ENCODE measurements at regions not wholly inside any gene's neighbourhood (a gene's known extent, or its start where the extent isn't known, plus 50 kb on each side); places are given as distances from the start of the nearest gene placed in this dataset.

DNA sequence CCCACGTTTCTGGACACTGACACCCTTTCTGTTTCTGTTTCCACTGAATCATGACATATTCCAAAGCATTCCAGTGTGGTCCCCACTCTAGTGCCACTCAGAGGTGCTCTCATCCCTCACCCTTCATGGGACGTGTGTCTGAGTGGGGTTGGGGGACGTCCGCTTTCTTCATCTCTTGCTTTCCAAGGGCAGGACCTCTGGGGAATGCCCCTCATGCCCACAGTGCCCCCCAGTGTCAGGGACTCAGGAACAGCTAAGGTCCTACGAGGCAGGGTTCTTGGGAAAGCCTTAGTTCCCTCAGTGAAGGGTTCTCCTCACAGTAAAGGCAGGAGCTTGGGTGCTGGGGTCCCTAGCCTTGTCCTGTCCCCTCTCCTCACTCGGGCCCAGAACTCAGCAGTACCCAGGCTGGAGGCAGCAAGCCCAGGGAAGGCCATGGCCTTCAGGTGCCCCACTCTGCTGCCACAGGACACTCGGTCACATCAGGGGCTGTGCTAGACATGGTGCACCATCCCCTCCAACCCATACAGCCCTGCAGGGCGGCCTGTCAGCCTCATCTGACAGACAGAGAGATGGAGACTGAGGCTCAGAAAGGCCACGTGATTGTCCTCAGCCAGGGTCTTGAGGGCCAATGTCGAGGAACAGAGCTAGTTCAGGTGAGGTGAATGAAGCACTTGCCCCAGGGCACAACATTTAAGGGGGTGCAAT lies 261.0 kb downstream of the TLE3 start:
- TF ChIP-seq NR1H2 (CRISPR knock-in tag; IDR thresholded peaks at IDR 0.05) = no peak
- no peak for TF ChIP-seq CREB1 (CRISPR knock-in tag; IDR thresholded peaks at IDR 0.05)
- TF ChIP-seq, protein P1, sequence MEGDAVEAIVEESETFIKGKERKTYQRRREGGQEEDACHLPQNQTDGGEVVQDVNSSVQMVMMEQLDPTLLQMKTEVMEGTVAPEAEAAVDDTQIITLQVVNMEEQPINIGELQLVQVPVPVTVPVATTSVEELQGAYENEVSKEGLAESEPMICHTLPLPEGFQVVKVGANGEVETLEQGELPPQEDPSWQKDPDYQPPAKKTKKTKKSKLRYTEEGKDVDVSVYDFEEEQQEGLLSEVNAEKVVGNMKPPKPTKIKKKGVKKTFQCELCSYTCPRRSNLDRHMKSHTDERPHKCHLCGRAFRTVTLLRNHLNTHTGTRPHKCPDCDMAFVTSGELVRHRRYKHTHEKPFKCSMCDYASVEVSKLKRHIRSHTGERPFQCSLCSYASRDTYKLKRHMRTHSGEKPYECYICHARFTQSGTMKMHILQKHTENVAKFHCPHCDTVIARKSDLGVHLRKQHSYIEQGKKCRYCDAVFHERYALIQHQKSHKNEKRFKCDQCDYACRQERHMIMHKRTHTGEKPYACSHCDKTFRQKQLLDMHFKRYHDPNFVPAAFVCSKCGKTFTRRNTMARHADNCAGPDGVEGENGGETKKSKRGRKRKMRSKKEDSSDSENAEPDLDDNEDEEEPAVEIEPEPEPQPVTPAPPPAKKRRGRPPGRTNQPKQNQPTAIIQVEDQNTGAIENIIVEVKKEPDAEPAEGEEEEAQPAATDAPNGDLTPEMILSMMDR (IDR thresholded peaks at IDR 0.05) = no peak
- no peak for TF ChIP-seq JUN (CRISPR knock-in tag; IDR thresholded peaks at IDR 0.05)
- no peak for TF ChIP-seq MYBL2 (CRISPR knock-in tag; IDR thresholded peaks at IDR 0.05)
- TF ChIP-seq, protein P2, sequence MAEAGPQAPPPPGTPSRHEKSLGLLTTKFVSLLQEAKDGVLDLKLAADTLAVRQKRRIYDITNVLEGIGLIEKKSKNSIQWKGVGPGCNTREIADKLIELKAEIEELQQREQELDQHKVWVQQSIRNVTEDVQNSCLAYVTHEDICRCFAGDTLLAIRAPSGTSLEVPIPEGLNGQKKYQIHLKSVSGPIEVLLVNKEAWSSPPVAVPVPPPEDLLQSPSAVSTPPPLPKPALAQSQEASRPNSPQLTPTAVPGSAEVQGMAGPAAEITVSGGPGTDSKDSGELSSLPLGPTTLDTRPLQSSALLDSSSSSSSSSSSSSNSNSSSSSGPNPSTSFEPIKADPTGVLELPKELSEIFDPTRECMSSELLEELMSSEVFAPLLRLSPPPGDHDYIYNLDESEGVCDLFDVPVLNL (CRISPR knock-in tag; IDR thresholded peaks at IDR 0.05; ENCODE audit: borderline replicate concordance, low read depth) = no peak
- TF ChIP-seq RELA (CRISPR knock-in tag; IDR thresholded peaks at IDR 0.05; ENCODE audit: borderline replicate concordance) = no peak
- TF ChIP-seq, protein P3, sequence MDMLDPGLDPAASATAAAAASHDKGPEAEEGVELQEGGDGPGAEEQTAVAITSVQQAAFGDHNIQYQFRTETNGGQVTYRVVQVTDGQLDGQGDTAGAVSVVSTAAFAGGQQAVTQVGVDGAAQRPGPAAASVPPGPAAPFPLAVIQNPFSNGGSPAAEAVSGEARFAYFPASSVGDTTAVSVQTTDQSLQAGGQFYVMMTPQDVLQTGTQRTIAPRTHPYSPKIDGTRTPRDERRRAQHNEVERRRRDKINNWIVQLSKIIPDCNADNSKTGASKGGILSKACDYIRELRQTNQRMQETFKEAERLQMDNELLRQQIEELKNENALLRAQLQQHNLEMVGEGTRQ (CRISPR knock-in tag; IDR thresholded peaks at IDR 0.05) = no peak
- TF ChIP-seq NFYB (CRISPR knock-in tag; conservative IDR thresholded peaks at IDR 0.05; ENCODE audit: low read depth) = no peak
- TF ChIP-seq ATF1 (CRISPR knock-in tag; IDR thresholded peaks at IDR 0.05) = no peak
- TF ChIP-seq SP1 (CRISPR knock-in tag; conservative IDR thresholded peaks at IDR 0.05) = no peak
- TF ChIP-seq, protein P4, sequence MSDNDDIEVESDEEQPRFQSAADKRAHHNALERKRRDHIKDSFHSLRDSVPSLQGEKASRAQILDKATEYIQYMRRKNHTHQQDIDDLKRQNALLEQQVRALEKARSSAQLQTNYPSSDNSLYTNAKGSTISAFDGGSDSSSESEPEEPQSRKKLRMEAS (CRISPR knock-in tag; IDR thresholded peaks at IDR 0.05) = no peak

All from WTC11 (cell line).